Ammon's horn (tissue), 1 donor: ENCODE measurements at regions not wholly inside any gene's neighbourhood (a gene's known extent, or its start where the extent isn't known, plus 50 kb on each side); places are given as distances from the start of the nearest gene placed in this dataset.
"Not testable (repeated sequence)": the region's sequence is repeated elsewhere in the genome, so short reads cannot be mapped to it uniquely, and the experiment has no call there.

Experiments
- DNase-seq: peaks from one replicate; pipeline ENCODE4 v3.0.0-alpha.2; 2016; ENCODE audit warnings: low spot score

DNA sequence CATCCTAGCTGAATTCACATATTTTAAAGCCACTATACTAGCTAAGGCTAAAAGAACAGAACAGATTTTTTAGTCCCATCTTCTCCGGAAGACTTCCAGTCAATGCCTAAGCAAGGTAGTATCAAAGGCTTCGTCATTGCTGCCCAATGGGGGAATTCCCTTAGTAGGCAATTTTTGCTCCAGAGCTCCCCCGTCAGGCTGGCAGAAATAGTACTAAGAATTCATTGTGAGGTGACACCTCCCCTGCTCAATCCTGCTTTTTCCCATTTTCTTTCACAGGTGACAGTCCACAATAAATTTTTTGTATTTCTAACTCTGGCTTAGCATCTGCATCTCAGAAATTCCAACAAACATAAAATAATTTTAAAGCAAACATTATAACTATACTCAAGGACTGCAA, 52.8 kb upstream of the SRSF6 start:
- DNase-seq = no peak

DNA sequence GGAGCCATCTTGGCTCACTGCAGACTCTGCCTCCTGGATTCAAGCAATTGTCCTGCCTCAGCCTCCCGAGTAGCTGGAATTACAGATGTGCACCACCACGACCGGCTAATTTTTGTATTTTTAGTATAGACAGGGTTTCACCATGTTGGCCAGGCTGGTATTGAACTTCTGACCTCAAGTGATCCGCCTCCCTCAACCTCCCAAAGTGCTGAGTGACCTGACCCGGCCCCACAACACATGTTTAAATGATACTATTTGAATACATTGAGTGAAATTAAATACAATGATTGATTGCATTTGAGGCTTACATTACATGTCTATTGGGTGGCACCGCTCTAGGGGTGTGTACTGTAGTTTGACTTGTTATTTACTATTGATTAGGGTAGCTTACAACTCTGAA, 56.8 kb upstream of the SRSF6 start:
- not testable (repeated sequence) for DNase-seq

DNA sequence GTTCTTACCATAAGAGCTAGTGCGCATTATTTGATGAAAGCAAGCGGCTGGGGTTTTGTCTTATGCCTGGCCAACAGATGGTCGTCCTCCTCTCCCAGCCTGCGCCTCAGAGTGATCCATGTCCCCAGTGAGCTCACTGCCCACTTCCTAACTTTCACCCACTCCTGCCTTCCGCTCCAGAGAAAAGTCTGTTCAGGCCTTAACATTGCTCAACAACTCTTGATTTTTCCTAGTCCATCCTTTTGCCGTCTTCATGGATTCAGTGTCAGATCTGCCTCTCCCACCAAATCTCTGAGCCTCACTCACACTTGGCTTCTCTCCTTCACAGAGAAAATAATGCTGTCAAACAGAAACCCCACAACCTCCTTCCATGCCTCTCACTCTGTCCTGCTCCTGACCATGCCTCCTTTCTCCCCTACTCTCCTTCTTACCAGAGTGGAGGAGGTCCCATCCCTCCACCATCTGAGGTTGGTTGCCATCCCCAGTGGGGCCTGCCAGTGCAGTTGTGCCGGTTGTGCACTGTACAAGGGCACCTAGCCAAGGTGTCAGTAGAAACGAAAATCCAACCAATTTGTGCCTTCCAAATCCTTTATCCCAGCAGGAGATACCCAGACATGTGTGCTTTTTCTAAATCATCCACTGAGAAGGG, 58.9 kb upstream of the SRSF6 start:
- no peak for DNase-seq

DNA sequence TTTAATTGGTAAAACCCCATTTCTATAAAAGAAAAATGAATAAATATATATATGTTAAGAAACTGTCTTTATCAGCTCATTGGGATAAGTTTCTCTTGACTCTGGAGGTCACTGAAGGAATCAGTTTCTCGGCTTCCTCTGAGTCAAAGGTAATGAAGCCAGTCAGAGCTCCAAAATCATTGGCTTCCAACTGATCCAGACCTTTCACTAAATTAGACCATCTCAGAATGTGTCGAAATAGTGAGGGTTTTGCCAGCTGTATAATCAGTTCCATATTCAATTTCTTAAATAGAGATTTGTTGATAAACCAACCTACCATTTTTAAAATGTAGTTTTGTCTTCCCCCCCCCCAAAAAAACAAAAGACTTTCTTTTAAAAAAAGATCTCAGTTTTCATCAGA, 60.5 kb upstream of the SRSF6 start:
- DNase-seq = no peak

DNA sequence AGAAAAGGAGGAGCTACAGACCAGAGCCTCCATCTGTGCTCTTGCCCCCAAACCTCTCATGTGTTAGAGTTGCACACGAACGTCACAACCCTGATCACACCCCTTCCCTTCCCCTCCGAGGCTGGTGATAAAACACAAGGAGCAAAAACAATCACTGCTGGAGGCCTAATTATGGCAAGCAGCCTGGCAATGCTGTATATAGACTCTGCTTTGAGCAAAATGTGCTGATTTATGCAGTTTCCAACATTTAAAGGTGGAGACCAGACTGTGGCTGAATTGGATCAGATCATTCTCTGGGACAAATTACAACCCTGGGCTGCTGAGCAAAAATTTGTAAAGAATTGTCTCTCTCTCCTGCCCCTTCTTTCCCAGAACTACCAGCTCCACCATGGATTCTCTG, 64.6 kb upstream of the SRSF6 start:
- no peak for DNase-seq

DNA sequence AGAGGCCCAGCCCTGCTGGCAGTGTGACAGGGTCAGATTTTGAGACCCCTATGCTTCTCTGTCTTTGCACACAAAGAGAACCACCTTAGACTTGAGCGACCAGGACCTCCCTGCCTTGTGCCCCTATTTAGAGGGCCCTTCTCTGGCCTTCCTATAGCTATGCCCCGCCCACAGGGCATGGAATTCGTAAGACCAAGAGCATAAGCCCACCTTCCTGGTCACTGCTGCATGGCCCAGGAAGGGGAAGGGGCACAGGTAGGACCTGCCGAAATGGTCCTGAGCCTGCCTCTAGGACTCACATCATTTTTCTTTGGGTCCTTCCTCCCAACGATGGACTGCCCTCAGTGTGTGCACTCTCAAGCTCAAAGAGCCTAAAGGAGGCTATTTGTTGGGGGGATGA, 65.1 kb upstream of the SRSF6 start:
- DNase-seq = no peak

DNA sequence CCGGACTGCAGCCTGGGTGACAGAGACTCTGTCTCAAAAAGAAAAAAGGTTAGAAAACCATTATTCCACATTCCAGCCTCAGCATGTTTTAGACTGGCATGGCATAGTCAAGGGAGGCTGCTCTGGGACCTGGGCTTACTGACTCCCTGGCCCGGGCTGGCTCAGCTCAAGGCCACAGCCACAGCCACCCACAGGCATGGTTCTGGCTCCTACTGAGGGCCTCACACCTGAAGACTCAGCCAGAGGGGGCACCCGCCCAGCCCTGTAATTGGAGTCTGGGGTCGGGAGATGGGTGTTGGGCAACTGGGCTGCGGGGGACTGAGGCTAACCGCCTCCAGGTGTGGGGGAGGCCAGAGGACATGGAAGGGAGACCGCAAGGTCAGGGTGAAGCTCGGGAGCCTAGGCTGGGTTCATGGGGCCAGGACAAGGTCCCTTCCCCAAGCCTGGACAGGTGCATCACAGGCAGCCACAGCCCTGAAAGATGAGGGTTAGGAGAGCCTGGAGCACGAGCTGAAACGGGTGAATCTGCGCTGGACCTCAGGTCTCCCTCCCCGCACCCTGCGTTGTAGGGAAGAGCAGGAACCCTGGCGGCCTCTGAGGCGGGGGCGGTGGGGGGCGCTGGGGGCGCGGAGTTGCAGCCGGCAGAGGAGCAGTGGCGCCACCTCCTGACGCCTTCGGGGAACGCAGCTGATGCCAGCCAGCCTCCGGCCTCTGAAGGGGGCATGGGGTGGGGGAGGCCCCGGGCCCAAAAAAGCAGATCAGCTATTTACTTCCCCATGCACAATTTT, 67.7 kb upstream of the SRSF6 start:
- no peak for DNase-seq

DNA sequence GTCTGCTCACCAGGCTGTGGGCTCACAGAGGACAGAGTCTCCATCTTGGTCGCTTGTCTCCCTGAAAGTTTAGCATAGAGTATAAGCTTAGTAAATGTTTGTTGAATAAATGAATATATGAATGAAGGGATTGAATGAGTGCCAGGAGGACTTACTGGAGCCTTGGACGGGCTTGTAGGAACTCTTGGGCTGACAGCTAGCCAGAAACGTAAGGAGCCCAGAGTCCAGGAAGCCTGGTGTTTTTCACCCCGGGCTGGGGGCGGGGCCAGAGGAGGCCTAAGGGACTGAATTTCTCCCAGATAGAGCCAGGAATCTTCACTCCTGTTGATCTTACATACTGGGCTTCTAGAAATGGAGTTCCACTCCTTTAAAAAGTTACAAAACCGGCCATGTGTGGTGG, 68.5 kb upstream of the SRSF6 start:
- DNase-seq = no peak

DNA sequence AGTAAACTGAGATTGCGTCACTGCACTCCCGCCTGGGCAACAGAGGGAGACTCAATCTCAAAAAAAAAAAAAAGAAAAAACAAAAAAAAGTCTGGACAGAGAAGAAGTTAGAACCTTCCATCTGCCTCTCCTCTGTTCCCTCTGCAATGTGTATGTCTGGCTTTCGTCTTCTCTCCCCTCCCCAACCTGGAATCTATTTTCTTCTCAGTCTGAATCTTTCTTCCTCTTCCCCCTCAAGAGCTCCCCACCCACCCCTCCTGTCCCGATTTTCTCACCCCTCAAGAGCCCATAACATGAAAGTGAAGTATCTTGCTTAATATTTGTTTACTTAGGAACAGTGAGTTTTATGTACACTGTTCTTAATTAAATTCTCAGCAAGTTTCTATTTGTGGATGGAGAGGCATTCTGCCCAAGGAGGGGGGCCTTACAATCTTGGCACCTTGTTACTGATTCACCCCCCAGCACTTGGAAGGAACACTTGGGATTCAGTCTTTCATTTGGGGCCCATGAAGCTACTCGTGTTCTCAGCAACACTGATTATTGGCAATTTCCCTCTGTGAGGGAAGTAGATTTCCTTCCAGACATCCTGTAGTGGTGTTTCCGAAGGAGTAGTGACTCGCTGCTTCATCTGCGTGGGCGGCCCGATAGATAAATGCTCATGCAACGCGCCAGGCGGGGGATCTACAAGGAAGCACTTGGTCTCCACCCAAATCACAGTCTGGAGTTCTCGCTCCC, 69.3 kb upstream of the SRSF6 start:
- DNase-seq = peak; percentile 32

DNA sequence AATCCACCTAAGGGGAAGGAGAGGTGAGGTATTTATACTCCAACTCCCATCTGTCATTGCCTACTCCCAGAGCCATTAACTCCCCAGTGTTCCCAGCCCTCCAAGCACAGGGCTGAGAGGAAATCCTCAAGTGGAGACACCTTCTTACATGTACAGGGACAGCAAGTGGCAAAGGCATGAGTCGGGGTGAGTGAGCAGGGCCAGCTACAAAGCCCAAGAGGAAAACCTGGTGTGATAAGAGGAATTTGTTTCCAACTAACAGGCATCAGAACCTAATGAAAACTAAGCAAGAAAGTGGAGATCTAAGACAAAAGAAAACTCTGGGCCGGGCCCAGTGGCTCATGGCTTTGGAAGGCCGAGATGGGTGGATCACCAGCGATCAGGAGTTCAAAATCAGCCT, 70.0 kb upstream of the SRSF6 start:
- no peak for DNase-seq

DNA sequence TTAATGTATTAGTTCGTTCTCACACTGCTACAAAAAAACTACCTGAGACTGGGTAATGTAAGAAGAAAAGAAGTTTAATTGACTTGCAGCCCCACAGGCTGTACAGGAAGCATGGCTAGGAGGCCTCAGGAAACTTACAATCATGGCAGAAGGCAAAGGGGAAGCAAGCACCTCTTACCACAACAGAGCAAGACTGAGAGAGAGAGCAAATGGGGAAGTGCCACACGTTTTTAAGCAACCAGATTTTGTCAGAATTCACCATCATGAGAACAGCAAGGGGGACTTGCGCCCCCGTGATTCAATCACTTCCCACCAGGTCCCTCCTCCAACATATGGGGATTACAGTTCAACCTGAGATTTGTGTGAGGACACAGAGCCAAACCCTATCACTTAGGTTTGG, 70.8 kb upstream of the SRSF6 start:
- DNase-seq = no peak

DNA sequence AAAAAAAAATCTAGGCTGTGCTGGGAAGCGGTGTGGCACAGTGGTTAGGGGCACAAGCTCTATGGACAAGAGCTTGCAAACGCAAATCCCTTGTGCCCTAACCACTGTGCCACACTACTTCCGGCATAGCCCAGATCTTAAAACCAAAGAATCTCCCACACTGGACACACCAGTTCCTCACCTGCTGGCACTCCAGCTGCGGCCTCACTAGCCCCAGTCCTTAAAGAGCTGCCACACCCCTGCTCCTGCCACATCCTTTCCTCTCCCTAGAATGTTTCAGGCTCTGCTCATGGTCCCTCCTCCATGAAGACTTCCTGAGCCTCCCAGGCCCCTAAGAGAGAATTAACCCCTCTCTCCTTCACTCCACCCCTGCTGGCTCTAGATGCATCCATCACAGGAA, 71.8 kb upstream of the SRSF6 start:
- DNase-seq = no peak

DNA sequence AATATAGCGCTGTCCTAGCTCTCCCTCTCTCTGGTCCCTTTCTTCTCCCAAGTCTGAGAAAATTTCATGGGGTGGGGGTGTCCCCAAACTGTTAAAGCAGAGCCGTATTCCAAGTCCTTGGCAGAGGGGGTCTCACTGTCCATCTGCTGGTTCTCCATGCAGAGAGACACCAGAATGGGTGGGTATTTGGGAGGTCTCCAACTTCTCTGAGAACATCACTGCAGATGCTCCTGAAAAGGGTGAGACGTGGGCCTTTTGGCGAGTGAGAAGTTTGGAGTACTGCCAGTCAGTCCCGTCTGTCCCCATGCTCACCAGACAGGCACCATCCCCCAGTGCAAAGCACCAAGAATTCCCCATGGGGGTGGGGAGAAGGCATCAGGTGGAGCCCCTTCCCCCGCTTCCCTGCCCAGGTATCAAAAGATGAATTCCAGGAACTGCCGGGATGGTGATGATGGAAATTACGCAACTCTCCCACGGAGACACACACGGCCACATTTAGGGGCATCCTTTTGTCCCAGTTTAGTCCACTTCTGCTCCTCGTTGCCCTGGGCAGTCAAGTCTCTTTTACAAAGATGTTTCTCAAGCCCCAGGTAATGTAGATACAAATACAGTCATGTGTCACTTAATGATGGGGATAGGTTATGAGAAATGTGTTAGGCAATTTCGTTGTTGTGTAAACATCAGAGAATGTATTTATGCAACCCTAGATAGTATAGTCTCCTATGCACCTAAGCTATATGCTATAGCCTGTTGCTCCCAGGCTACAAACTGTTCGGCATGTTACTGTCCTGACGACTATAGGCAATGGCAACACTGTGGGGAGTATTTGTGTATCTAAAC, 73.4 kb upstream of the SRSF6 start:
- DNase-seq = no peak

DNA sequence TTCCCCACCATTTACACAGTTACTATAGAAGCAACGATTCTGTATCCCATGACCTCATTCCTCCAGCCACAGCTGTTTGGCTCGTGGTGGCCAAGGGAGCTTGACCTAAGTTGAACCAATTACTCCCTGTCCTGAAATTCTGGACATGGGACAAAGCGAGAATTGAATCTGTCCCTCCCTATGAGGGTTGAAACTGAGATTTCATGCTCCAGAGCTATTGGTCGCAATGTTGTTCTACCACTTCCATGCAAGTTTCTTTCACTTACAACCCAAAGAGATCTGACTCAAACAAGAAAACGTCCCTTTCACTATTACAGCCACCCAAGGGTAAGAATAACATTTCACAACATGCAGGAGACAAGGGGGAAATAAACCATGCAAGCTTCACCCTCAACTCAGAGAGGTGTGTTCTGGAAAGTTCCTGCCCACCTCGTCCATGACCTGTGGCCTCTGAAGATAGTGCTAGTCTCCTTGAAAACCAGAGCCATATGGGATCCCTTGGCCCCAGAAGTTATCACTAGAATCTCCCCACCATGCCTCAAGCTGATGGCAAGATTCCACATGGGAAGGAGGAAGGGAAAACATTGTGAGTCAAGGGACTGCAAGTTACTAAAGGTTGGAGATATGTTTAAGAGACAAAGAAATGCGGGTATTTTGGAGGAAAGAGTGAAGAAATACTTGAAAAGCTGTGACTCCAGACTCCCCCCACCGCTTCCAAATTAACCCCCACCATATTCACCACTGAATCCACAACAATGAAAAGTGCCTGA, 74.5 kb upstream of the SRSF6 start:
- no peak for DNase-seq

DNA sequence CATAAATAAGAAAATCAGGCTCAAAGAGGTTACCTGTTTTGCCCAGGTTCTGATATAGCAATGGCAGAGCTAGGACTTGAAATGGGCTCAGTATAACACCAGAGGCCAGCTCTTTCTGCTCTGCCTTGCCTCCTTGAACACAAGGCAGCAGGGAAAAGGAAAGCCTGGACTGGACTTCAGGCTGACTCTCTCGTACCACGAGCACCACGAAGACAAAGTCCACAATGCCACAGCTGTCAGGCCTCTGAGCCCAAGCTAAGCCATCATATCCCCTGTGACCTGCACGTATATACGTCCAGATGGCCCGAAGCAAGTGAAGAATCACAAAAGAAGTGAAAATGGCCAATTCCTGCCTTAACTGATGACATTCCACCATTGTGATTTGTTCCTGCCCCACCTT, 75.6 kb upstream of the SRSF6 start:
- not testable (repeated sequence) for DNase-seq

DNA sequence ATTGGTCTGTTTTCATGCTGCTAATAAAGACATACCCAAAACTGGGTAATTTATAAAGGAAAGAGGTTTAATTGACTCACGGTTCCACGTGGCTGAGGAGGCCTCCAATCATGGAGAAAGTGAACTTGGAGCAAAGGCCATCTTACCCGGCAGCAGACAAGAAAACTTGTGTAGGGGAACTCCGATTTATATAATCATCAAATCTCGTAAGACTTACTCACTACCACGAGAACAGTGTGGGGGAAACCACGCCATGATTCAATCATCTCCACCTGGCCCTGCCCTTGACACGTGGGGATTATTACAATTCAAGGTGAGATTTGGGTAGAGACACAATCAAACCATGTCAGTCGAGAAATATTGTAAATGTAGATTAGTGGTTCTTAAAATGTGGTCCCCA, 76.2 kb upstream of the SRSF6 start:
- not testable (repeated sequence) for DNase-seq

DNA sequence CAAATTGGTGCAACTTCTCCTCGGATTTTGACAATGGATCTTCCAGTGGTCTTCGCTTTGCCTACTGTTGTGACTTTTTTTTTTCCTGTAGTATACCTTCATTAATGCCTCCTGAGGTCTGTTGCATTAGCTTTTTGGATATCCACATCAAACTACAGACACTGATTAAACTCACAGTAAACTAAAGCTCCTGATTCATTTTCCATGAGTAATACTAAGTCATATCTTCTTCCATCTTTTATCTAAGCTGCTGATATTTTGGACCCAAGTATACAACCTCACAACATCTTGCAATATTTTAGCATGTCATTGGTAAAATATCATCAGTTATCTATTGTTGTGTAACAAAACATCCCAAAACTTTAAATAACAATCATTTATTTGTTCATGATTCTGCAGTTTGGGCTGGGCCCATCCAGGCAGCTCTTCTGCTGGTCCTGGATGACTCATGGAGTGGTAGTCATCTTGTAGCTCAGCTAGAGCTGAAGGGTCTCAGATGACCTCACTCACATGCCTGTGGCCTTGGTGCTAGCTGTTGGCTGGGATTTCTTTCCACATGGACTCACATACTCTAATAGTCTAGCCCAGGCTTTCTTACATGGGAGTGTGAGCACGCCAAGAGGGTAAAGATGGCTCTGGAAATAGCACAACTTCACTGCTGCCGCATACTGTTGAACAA, 78.3 kb upstream of the SRSF6 start:
- no peak for DNase-seq

DNA sequence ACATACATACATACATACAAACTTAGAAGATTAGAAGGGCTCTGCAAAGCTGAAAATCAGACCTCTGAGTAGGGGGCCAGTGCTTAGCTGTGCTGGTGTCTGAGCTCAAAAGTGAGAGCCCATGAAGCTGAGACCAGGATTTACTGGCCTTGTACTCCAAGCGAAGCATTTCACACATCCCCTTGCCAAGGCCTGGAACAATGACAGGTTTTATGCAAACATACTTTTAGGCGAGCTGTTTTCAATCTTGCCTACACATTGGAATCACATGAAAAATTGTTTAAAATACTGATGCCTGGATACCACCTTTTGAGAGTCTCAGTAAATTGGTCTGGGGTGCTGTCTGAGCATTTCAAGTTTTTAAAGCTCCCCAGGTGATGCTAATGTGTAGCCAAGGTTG, 80.9 kb upstream of the SRSF6 start:
- DNase-seq = no peak

DNA sequence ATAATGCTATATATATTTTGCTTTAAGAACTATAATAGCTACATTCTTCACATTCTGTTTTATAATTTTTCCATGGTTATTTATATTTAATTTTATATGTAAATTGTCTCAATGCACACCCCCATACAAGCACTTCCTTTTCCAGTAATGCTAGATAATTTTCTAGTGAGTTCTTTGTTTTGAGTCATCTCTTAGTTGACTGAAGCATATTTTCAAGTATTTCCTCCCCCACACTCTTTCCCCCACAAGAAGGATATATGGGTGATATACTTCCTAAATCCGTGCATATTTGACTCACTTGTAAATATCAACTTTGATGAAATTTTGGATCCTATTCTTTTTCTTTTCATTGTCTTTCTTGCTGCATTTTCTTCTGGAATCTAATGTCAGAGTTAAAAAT, 82.1 kb upstream of the SRSF6 start:
- no peak for DNase-seq

DNA sequence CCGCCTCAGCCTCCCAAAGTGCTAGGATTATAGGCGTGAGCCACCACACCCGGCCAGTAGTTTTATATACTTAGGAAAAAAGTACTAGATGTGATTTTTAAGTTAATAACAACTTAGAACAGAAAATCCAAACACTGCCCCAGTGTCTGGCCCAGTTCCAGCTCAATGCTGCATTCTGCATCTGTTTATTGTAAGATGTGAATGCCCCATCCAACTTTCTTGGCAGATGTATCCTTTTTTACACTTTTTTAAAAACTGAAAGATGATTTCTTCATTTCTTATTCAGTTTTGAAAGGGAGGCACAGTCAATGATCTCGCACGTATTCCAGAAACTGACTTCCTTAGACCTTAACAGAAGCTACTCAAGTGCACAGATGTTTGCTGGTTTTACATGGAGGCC, 85.6 kb upstream of the SRSF6 start:
- DNase-seq = no peak

DNA sequence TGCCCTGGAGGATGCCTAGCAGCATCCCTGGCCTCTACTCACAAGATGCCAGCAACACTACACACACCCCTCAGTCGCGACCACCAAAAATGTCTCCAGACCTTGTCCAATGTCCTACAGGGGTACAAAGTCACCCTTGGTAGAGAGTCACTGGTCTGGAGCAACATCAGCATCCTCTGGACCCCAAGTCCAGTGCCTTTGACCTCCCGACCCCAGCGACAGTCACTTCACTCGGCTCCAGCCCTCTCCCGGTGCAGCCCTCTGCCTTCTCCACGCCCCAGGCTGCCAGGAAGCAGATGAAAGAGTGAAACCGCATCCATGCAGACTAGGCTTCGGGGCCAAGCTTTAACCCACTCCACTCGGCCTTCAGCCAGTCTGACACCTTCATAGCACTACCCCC, 92.0 kb upstream of the SRSF6 start:
- DNase-seq = no peak
